Midbrain (tissue), 1 donor: ENCODE measurements at regions not wholly inside any gene's neighbourhood (a gene's known extent, or its start where the extent isn't known, plus 50 kb on each side); places are given as distances from the start of the nearest gene placed in this dataset.
A peak's percentile ranks its signal among the peaks of the same experiment; 100 is the strongest.

Experiments
- DNase-seq: peaks from one replicate; lab custom pipeline; 2025; lab: John Stamatoyannopoulos, UW

GRCh38 chr5:2602451-2603271 lies 148.8 kb downstream of the IRX2 start:
- no peak for DNase-seq

- no peak for DNase-seq
Measured at GRCh38 chr5:2598503-2598902, 153.0 kb downstream of the IRX2 start.

GRCh38 chr5:2594701-2595100 lies 156.8 kb downstream of the IRX2 start:
- DNase-seq = no peak

- DNase-seq = no peak
Measured at GRCh38 chr5:2592766-2593165, 158.7 kb downstream of the IRX2 start.

GRCh38 chr5:2591777-2592453 lies 159.6 kb downstream of the IRX2 start:
- DNase-seq = no peak

GRCh38 chr5:2588850-2589501 lies 162.5 kb downstream of the IRX2 start:
- no peak for DNase-seq

GRCh38 chr5:2587189-2588031 lies 164.1 kb downstream of the IRX2 start:
- DNase-seq = no peak

- no peak for DNase-seq
Measured at GRCh38 chr5:2586016-2586715, 165.3 kb downstream of the IRX2 start.

GRCh38 chr5:2584579-2585269 lies 166.8 kb downstream of the IRX2 start:
- no peak for DNase-seq

- DNase-seq = no peak
Measured at GRCh38 chr5:2582507-2582906, 169.0 kb downstream of the IRX2 start.

- no peak for DNase-seq
Measured at GRCh38 chr5:2582106-2582505, 169.4 kb downstream of the IRX2 start.

GRCh38 chr5:2581418-2581817 lies 170.1 kb downstream of the IRX2 start:
- DNase-seq = no peak

GRCh38 chr5:2579126-2579525 lies 172.4 kb downstream of the IRX2 start:
- DNase-seq = peak; percentile 0

GRCh38 chr5:2577312-2578036 lies 174.0 kb downstream of the IRX2 start:
- no peak for DNase-seq

GRCh38 chr5:2576823-2577222 lies 174.7 kb downstream of the IRX2 start:
- DNase-seq = no peak

- DNase-seq = no peak
Measured at GRCh38 chr5:2575871-2576270, 175.6 kb downstream of the IRX2 start.

- DNase-seq = no peak
Measured at GRCh38 chr5:2575292-2575691, 176.2 kb downstream of the IRX2 start.

GRCh38 chr5:2574155-2574554 lies 177.3 kb downstream of the IRX2 start:
- no peak for DNase-seq

- no peak for DNase-seq
Measured at GRCh38 chr5:2570586-2570985, 180.9 kb downstream of the IRX2 start.
